ENCODE measurements at regions not wholly inside any gene's neighbourhood (a gene's known extent, or its start where the extent isn't known, plus 50 kb on each side); places are given as distances from the start of the nearest gene placed in this dataset.

DNA sequence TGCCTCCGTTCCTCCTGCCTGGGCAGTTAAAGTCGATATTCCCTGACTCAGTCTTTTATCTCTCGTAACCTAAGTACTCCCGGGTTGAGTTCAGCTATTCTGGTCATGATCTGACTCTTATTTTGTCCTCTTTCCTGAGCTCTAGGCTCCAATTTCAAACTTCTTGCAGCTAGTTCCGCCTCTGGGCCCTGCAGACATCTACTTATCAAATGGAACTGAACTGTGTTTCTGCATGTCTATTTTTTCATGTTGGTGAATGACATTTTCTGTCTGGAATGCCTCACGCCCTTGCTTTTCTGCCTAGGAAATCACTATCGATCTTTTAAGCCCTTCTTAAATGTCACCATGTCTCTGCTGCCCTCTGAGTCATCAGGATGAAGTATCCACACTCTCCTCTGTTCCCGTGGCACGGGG lies 101.5 kb downstream of the VAPA start:
- Mint-ChIP-seq H3K36me3 (ENCODE audit: low read depth) (no peaks in the 10 kb centered on the region), H3K27ac (no peak overlapping the region), H3K4me3 (no peak overlapping the region), H3K27me3 (ENCODE audit: insufficient read depth, low read depth, poor library complexity) (peaks cover 4% of the 10 kb centered on the region), H3K4me1 (peaks cover 7% of the 10 kb centered on the region), H3K9me3 (no peaks in the 10 kb centered on the region)
- no peak overlapping the region; the same call in 1 of the 2 replicates for H2AFZ ChIP-seq
- no peaks in the 10 kb centered on the region for H3K36me3 ChIP-seq (ENCODE audit: insufficient read depth)
- no peaks in the 10 kb centered on the region for H3K79me2 ChIP-seq (replicated peaks; ENCODE audit: insufficient read depth)
- no peaks in the 10 kb centered on the region for H3K4me1 ChIP-seq (ENCODE audit: insufficient read depth)
- H3K9me2 ChIP-seq (ENCODE audit: insufficient read depth): no peaks in the 10 kb centered on the region
- H3K27me3 ChIP-seq (ENCODE audit: insufficient read depth): no peaks in the 10 kb centered on the region
- ATAC-seq (no peak), DNase-seq (ENCODE audit: low spot score) (no peak)
- H3K27ac ChIP-seq (ENCODE audit: low read depth): no peak overlapping the region
- no peaks in the 10 kb centered on the region for H4K20me1 ChIP-seq (replicated peaks; ENCODE audit: insufficient read depth)
- H3F3A ChIP-seq (replicated peaks; ENCODE audit: low read depth): no peaks in the 10 kb centered on the region
- H3K4me3 ChIP-seq: no peak overlapping the region
- H3K4me2 ChIP-seq: no peak overlapping the region
- TF ChIP-seq NANOG (IDR thresholded peaks at IDR 0.05; ENCODE audit: borderline replicate concordance) (no peak), POLR2AphosphoS5 (IDR thresholded peaks at IDR 0.05; ENCODE audit: low read depth) (no peak), JUNB (IDR thresholded peaks at IDR 0.05; ENCODE audit: unreplicated experiment) (no peak), ZNF114 (CRISPR knock-in tag; IDR thresholded peaks at IDR 0.05) (no peak), CREB1 (CRISPR knock-in tag; IDR thresholded peaks at IDR 0.05; ENCODE audit: low read depth) (no peak), EZH2 (IDR thresholded peaks at IDR 0.05; ENCODE audit: low read depth, unreplicated experiment) (no peak), ZNF331 (CRISPR knock-in tag; IDR thresholded peaks at IDR 0.05; ENCODE audit: low read depth) (no peak), EZH2phosphoT487 (IDR thresholded peaks at IDR 0.05; ENCODE audit: unreplicated experiment) (no peak), STAT1 (IDR thresholded peaks at IDR 0.05; ENCODE audit: unreplicated experiment) (no peak)
- TF ChIP-seq, protein P1, sequence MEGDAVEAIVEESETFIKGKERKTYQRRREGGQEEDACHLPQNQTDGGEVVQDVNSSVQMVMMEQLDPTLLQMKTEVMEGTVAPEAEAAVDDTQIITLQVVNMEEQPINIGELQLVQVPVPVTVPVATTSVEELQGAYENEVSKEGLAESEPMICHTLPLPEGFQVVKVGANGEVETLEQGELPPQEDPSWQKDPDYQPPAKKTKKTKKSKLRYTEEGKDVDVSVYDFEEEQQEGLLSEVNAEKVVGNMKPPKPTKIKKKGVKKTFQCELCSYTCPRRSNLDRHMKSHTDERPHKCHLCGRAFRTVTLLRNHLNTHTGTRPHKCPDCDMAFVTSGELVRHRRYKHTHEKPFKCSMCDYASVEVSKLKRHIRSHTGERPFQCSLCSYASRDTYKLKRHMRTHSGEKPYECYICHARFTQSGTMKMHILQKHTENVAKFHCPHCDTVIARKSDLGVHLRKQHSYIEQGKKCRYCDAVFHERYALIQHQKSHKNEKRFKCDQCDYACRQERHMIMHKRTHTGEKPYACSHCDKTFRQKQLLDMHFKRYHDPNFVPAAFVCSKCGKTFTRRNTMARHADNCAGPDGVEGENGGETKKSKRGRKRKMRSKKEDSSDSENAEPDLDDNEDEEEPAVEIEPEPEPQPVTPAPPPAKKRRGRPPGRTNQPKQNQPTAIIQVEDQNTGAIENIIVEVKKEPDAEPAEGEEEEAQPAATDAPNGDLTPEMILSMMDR (conservative IDR thresholded peaks at IDR 0.05; ENCODE audit: low read depth in 2 of 2): no peak
- TF ChIP-seq, protein P2, sequence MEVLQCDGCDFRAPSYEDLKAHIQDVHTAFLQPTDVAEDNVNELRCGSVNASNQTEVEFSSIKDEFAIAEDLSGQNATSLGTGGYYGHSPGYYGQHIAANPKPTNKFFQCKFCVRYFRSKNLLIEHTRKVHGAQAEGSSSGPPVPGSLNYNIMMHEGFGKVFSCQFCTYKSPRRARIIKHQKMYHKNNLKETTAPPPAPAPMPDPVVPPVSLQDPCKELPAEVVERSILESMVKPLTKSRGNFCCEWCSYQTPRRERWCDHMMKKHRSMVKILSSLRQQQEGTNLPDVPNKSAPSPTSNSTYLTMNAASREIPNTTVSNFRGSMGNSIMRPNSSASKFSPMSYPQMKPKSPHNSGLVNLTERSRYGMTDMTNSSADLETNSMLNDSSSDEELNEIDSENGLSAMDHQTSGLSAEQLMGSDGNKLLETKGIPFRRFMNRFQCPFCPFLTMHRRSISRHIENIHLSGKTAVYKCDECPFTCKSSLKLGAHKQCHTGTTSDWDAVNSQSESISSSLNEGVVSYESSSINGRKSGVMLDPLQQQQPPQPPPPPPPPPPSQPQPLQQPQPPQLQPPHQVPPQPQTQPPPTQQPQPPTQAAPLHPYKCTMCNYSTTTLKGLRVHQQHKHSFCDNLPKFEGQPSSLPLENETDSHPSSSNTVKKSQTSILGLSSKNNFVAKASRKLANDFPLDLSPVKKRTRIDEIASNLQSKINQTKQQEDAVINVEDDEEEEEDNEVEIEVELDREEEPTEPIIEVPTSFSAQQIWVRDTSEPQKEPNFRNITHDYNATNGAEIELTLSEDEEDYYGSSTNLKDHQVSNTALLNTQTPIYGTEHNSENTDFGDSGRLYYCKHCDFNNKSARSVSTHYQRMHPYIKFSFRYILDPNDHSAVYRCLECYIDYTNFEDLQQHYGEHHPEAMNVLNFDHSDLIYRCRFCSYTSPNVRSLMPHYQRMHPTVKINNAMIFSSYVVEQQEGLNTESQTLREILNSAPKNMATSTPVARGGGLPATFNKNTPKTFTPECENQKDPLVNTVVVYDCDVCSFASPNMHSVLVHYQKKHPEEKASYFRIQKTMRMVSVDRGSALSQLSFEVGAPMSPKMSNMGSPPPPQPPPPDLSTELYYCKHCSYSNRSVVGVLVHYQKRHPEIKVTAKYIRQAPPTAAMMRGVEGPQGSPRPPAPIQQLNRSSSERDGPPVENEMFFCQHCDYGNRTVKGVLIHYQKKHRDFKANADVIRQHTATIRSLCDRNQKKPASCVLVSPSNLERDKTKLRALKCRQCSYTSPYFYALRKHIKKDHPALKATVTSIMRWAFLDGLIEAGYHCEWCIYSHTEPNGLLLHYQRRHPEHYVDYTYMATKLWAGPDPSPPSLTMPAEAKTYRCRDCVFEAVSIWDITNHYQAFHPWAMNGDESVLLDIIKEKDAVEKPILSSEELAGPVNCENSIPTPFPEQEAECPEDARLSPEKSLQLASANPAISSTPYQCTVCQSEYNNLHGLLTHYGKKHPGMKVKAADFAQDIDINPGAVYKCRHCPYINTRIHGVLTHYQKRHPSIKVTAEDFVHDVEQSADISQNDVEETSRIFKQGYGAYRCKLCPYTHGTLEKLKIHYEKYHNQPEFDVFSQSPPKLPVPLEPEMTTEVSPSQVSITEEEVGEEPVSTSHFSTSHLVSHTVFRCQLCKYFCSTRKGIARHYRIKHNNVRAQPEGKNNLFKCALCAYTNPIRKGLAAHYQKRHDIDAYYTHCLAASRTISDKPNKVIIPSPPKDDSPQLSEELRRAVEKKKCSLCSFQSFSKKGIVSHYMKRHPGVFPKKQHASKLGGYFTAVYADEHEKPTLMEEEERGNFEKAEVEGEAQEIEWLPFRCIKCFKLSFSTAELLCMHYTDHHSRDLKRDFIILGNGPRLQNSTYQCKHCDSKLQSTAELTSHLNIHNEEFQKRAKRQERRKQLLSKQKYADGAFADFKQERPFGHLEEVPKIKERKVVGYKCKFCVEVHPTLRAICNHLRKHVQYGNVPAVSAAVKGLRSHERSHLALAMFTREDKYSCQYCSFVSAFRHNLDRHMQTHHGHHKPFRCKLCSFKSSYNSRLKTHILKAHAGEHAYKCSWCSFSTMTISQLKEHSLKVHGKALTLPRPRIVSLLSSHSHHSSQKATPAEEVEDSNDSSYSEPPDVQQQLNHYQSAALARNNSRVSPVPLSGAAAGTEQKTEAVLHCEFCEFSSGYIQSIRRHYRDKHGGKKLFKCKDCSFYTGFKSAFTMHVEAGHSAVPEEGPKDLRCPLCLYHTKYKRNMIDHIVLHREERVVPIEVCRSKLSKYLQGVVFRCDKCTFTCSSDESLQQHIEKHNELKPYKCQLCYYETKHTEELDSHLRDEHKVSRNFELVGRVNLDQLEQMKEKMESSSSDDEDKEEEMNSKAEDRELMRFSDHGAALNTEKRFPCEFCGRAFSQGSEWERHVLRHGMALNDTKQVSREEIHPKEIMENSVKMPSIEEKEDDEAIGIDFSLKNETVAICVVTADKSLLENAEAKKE (CRISPR knock-in tag; IDR thresholded peaks at IDR 0.05): no peak
- TF ChIP-seq, protein P3, sequence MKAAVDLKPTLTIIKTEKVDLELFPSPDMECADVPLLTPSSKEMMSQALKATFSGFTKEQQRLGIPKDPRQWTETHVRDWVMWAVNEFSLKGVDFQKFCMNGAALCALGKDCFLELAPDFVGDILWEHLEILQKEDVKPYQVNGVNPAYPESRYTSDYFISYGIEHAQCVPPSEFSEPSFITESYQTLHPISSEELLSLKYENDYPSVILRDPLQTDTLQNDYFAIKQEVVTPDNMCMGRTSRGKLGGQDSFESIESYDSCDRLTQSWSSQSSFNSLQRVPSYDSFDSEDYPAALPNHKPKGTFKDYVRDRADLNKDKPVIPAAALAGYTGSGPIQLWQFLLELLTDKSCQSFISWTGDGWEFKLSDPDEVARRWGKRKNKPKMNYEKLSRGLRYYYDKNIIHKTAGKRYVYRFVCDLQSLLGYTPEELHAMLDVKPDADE (IDR thresholded peaks at IDR 0.05): no peak
- TF ChIP-seq, protein P4, sequence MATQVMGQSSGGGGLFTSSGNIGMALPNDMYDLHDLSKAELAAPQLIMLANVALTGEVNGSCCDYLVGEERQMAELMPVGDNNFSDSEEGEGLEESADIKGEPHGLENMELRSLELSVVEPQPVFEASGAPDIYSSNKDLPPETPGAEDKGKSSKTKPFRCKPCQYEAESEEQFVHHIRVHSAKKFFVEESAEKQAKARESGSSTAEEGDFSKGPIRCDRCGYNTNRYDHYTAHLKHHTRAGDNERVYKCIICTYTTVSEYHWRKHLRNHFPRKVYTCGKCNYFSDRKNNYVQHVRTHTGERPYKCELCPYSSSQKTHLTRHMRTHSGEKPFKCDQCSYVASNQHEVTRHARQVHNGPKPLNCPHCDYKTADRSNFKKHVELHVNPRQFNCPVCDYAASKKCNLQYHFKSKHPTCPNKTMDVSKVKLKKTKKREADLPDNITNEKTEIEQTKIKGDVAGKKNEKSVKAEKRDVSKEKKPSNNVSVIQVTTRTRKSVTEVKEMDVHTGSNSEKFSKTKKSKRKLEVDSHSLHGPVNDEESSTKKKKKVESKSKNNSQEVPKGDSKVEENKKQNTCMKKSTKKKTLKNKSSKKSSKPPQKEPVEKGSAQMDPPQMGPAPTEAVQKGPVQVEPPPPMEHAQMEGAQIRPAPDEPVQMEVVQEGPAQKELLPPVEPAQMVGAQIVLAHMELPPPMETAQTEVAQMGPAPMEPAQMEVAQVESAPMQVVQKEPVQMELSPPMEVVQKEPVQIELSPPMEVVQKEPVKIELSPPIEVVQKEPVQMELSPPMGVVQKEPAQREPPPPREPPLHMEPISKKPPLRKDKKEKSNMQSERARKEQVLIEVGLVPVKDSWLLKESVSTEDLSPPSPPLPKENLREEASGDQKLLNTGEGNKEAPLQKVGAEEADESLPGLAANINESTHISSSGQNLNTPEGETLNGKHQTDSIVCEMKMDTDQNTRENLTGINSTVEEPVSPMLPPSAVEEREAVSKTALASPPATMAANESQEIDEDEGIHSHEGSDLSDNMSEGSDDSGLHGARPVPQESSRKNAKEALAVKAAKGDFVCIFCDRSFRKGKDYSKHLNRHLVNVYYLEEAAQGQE (IDR thresholded peaks at IDR 0.05; ENCODE audit: unreplicated experiment): no peak
